Neural progenitor cell (in vitro differentiated cells): ENCODE measurements at regions not wholly inside any gene's neighbourhood (a gene's known extent, or its start where the extent isn't known, plus 50 kb on each side); places are given as distances from the start of the nearest gene placed in this dataset.

ENCODE experiments used
- EZH2 ChIP-seq: fragments of 200-600 bp; sonication (generic); IDR thresholded peaks from 2 replicates; pipeline ENCODE4 v1.6.1; 2017; ENCODE audit warnings: antibody characterized with exemption, mild to moderate bottlenecking, moderate library complexity
- EZH2phosphoT487 ChIP-seq: fragments of 200-600 bp; sonication (generic); IDR thresholded peaks from 2 replicates; pipeline ENCODE4 v1.6.1; 2017; ENCODE audit warnings: antibody characterized with exemption
- TF ChIP-seq, protein P1 (sequence below): fragments of 200-600 bp; sonication (generic); IDR thresholded peaks from 2 replicates; pipeline ENCODE4 v1.5.1; 2017; ENCODE audit warnings: antibody characterized with exemption, mild to moderate bottlenecking

DNA sequence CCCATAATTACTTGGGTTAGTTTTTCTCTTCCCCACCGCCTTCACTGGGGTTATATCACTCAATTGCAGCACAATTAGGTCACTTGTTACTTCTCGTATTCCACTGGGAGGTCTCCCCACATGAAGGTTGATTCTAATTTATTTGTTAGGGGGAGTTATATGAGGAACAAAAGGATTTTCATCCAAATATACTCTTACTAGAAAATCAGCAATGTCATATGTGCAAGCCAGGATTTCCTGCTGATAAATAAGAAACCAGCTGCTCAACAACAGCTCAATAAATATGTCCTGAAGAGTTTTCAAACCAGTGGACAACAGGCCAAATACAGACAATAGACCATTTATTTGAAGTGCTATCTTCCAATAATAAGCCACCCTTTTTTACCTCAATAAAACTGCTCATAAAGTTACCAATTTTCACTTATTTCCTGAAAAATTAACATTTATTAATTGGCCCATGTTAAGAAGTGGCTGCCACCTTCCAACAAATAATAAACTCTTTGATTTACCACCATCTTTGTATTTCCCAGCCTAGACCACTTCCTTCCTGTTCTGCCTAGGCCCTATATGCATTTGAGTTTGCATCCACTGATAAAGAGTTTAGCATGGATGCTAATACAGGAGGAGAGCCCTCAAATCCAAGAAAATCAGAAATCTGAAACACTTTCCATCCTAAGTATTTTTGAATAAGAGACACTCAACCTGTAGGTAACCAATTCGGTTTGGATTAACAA lies 184.4 kb upstream of the SLC39A10 start:
- TF ChIP-seq, protein P1, sequence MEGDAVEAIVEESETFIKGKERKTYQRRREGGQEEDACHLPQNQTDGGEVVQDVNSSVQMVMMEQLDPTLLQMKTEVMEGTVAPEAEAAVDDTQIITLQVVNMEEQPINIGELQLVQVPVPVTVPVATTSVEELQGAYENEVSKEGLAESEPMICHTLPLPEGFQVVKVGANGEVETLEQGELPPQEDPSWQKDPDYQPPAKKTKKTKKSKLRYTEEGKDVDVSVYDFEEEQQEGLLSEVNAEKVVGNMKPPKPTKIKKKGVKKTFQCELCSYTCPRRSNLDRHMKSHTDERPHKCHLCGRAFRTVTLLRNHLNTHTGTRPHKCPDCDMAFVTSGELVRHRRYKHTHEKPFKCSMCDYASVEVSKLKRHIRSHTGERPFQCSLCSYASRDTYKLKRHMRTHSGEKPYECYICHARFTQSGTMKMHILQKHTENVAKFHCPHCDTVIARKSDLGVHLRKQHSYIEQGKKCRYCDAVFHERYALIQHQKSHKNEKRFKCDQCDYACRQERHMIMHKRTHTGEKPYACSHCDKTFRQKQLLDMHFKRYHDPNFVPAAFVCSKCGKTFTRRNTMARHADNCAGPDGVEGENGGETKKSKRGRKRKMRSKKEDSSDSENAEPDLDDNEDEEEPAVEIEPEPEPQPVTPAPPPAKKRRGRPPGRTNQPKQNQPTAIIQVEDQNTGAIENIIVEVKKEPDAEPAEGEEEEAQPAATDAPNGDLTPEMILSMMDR: no peak
- TF ChIP-seq EZH2phosphoT487: no peak
- no peak for TF ChIP-seq EZH2
